K562 (cell line): ENCODE measurements at regions not wholly inside any gene's neighbourhood (a gene's known extent, or its start where the extent isn't known, plus 50 kb on each side); places are given as distances from the start of the nearest gene placed in this dataset.
A peak's percentile ranks its signal among the peaks of the same experiment; 100 is the strongest.

ENCODE experiments used
- ATF1 ChIP-seq, 2 experiments: fragments of 450-650 bp in 1 of 2; IDR thresholded peaks; 2 replicates each; pipeline ENCODE4 v1.6.1; 2016; ENCODE audit warnings: missing compliant biosample characterization in 1 of 2, missing genetic modification characterization in 1 of 2
- ATF3 ChIP-seq, 2 experiments: fragments of 450-650 bp in 1 of 2; sonication (generic) in 1 of 2; formaldehyde crosslinking in 1 of 2; IDR thresholded peaks in 1 of 2; conservative IDR thresholded peaks in 1 of 2; 2 replicates each; pipeline versions ENCODE4 v1.6.1 to v1.8.1; 2016 to 2023; ENCODE audit warnings: mild to moderate bottlenecking in 2 of 2, moderate library complexity in 2 of 2, inconsistent platforms in 1 of 2, missing genetic modification reagents in 1 of 2
- ATF7 ChIP-seq: fragments of 450-650 bp; IDR thresholded peaks from 2 replicates; pipeline ENCODE4 v1.7.1; 2014; ENCODE audit warnings: mild to moderate bottlenecking, moderate library complexity
- KLF13 ChIP-seq: fragments of 450-650 bp; IDR thresholded peaks from 2 replicates; pipeline ENCODE4 v1.6.1; 2016; ENCODE audit warnings: missing genetic modification characterization, low read depth, mild to moderate bottlenecking, missing compliant biosample characterization, moderate library complexity, borderline replicate concordance
- OTX1 ChIP-seq: fragments of 450-650 bp; formaldehyde crosslinking; IDR thresholded peaks from 2 replicates; pipeline ENCODE4 v1.4.0; 2022; ENCODE audit warnings: mild to moderate bottlenecking
- RAD51 ChIP-seq: fragments of 450-650 bp; IDR thresholded peaks from 2 replicates; pipeline ENCODE4 v1.7.1; 2016; ENCODE audit warnings: low read depth, mild to moderate bottlenecking, borderline replicate concordance
- TCF7 ChIP-seq: sonication (generic); IDR thresholded peaks from 2 replicates; pipeline ENCODE4 v1.6.1; 2016; ENCODE audit warnings: antibody characterized with exemption, borderline replicate concordance
- ZHX1 ChIP-seq: fragments of 150-350 bp; conservative IDR thresholded peaks from 2 replicates; pipeline ENCODE4 v1.6.1; 2014; ENCODE audit warnings: low read length
- ZSCAN29 ChIP-seq: fragments of 450-650 bp; IDR thresholded peaks from 2 replicates; pipeline ENCODE4 v1.6.1; 2017
- TF ChIP-seq, protein P1 (sequence below): fragments of 450-650 bp; IDR thresholded peaks from 2 replicates; pipeline ENCODE4 v1.6.1; 2016; ENCODE audit warnings: missing biosample characterization, missing genetic modification characterization

GRCh38 chr16:81166417-81167300 is 70.5 kb upstream of the GCSH start (continued):
- TF ChIP-seq ATF3 (IDR thresholded peaks at IDR 0.05), result peak; percentile 68
- TF ChIP-seq ATF3 (CRISPR knock-in tag; conservative IDR thresholded peaks at IDR 0.05), result no peak
- no peak for TF ChIP-seq KLF13 (tag)
- TF ChIP-seq ZSCAN29, result no peak
- no peak for TF ChIP-seq TCF7
- TF ChIP-seq, protein P1, sequence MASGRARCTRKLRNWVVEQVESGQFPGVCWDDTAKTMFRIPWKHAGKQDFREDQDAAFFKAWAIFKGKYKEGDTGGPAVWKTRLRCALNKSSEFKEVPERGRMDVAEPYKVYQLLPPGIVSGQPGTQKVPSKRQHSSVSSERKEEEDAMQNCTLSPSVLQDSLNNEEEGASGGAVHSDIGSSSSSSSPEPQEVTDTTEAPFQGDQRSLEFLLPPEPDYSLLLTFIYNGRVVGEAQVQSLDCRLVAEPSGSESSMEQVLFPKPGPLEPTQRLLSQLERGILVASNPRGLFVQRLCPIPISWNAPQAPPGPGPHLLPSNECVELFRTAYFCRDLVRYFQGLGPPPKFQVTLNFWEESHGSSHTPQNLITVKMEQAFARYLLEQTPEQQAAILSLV, result no peak
- TF ChIP-seq ZHX1, result no peak
- TF ChIP-seq ATF1 (CRISPR knock-in tag; IDR thresholded peaks at IDR 0.05), result no peak
- TF ChIP-seq ATF1 (tag; IDR thresholded peaks at IDR 0.05), result peak; percentile 57; the same call in 1 of the 2 replicates
- peak; percentile 33; the same call in 1 of the 2 replicates for TF ChIP-seq RAD51
- TF ChIP-seq OTX1 (CRISPR knock-in tag), result 0 out of 2 replicates have a peak, but pooled peaks have one; percentile 16
- 0 out of 2 replicates have a peak, but pooled peaks have one; percentile 25 for TF ChIP-seq ATF7
